HG03196 (cell line): ENCODE measurements at regions not wholly inside any gene's neighbourhood (a gene's known extent, or its start where the extent isn't known, plus 50 kb on each side); places are given as distances from the start of the nearest gene placed in this dataset.

Experiments used
- ATAC-seq: cut with Tn5 transposase; IDR thresholded peaks from one replicate; pipeline ENCODE4 v1.9.1; 2021; ENCODE audit not compliant: unreplicated experiment

GRCh38 chrX:714131-714530 is 83.5 kb downstream of the SHOX start:
- no peak for ATAC-seq
